Natural killer cell (primary cell): ENCODE measurements at regions not wholly inside any gene's neighbourhood (a gene's known extent, or its start where the extent isn't known, plus 50 kb on each side); places are given as distances from the start of the nearest gene placed in this dataset.
"Not testable (repeated sequence)": the region's sequence is repeated elsewhere in the genome, so short reads cannot be mapped to it uniquely, and the experiment has no call there.

Experiments
- ATAC-seq, 3 donors: fragments of 150-1000 bp in 2 of 3; fragments of 200-7000 bp in 1 of 3; cut with Tn5 transposase; 1 replicate in 1 of 3; 2 replicates in 2 of 3; pipeline ENCODE4 v1.10.0; 2021; ENCODE audit warnings: mild to moderate bottlenecking in 2 of 3, moderate library complexity in 2 of 3
- DNase-seq, 2 donors: peaks; one replicate each; pipeline versions ENCODE4 v3.0.0 to v3.0.0-alpha.2; 2013 to 2021; ENCODE audit warnings: mixed read lengths in 1 of 2
- H3K27ac ChIP-seq: one replicate; pipeline ENCODE4 v1.5.1; 2013; ENCODE audit warnings: mild to moderate bottlenecking, low read length
- H3K27me3 ChIP-seq: one replicate; pipeline ENCODE4 v1.6.1; 2013; ENCODE audit warnings: low read length; ENCODE audit not compliant: control insufficient read depth, insufficient read depth
- H3K36me3 ChIP-seq: one replicate; pipeline ENCODE4 v1.6.1; 2013; ENCODE audit warnings: low read length; ENCODE audit not compliant: control insufficient read depth, insufficient read depth
- H3K4me1 ChIP-seq: one replicate; pipeline ENCODE4 v1.6.1; 2013; ENCODE audit warnings: low read length; ENCODE audit not compliant: control insufficient read depth, insufficient read depth
- H3K4me3 ChIP-seq: one replicate; pipeline ENCODE4 v1.5.1; 2013; ENCODE audit warnings: low read length
- H3K9me3 ChIP-seq: one replicate; pipeline ENCODE4 v1.6.1; 2013; ENCODE audit warnings: low read length; ENCODE audit not compliant: control insufficient read depth, insufficient read depth
- H3K27ac Mint-ChIP-seq, 2 donors: one replicate each; pipeline ENCODE4 v1.8.0; 2022; ENCODE audit warnings: mild to moderate bottlenecking in 2 of 2, mixed read lengths in 2 of 2, moderate library complexity in 1 of 2
- H3K27me3 Mint-ChIP-seq, 2 donors: one replicate each; pipeline ENCODE4 v1.8.0; 2022; ENCODE audit warnings: low read depth in 2 of 2, mixed read lengths in 2 of 2
- H3K36me3 Mint-ChIP-seq: one replicate; pipeline ENCODE4 v1.8.0; 2022; ENCODE audit warnings: mixed read lengths
- H3K4me1 Mint-ChIP-seq, 2 donors: one replicate each; pipeline ENCODE4 v1.8.0; 2022; ENCODE audit warnings: mixed read lengths in 2 of 2
- H3K4me3 Mint-ChIP-seq: one replicate; pipeline ENCODE4 v1.8.0; 2022; ENCODE audit warnings: mild to moderate bottlenecking, moderate library complexity, mixed read lengths
- H3K9me3 Mint-ChIP-seq, 2 donors: one replicate each; pipeline ENCODE4 v1.8.0; 2022; ENCODE audit warnings: mixed read lengths in 2 of 2
- WGBS: methylation state at CpG from one replicate; pipeline ENCODE4 v1.1.7; 2013; ENCODE audit warnings: missing lambda C conversion rate; ENCODE audit not compliant: insufficient coverage; 5-methylcytosine and 5-hydroxymethylcytosine counted together
- intact Hi-C: fragments of 100-400 bp; cut with micrococcal nuclease; formaldehyde crosslinking; loops from one replicate; pipeline ENCODE4 v1.14.2; 2022
- TF ChIP-seq, protein P1 (sequence below): fragments of 200-600 bp; IDR thresholded peaks from one replicate; pipeline ENCODE4 v1.8.0; 2022; ENCODE audit warnings: antibody characterized with exemption

DNA sequence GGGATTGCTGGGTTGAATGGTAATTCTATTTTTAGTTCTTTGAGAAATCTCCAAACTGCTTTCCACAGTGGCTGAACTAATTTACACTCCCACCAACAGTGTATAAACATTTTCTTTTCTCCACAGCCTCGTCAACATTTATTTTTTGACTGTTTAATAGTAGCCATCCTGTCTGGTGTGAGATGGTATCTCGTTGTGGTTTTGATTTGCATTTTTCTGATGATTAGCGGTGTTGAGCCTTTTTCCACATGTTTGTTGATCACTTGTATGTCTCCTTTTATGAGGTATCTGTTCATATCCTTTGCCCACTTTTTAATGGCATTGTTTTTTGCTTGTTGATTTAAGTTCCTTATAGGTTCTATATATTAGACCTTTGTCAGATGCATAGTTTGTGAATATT lies 85.1 kb upstream of the SMAD3 start:
- 53% methylated on average over 2 of the region's 3 CpGs for WGBS
- H3K4me1 Mint-ChIP-seq, H3K4me1 ChIP-seq, H3K9me3 Mint-ChIP-seq, H3K36me3 ChIP-seq, H3K27me3 ChIP-seq, H3K9me3 ChIP-seq, H3K36me3 Mint-ChIP-seq, H3K4me3 ChIP-seq, DNase-seq, H3K27ac Mint-ChIP-seq, ATAC-seq, H3K27ac ChIP-seq, H3K4me3 Mint-ChIP-seq, intact Hi-C loops: not testable (repeated sequence)
- H3K27me3 Mint-ChIP-seq = peaks cover 14 to 30% of the 10 kb centered on the region in 2 donors

DNA sequence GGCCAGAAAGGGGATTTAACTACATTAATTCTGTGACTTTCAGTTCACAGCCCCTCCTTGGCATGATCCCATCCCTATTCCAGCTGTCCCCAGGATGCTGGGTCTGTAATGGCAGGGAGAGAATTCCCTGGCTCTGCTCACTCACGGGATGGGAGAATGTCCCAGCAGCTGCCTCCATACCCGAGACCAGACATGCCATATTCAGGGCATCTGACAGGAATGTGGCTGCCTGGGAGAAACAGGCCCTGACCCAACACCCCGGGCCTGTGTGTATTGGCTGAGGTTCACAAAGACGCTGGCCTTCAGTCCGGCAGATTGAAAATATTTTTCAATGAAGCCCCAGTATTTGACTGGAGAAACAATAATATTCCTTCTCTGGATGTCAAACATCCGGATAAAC lies 83.6 kb upstream of the SMAD3 start:
- Histone ChIP-seq H3K9me3 (no peaks in the 10 kb centered on the region), H3K27me3 (no peaks in the 10 kb centered on the region), H3K4me1 (no peaks in the 10 kb centered on the region), H3K36me3 (no peaks in the 10 kb centered on the region), H3K27ac (no peak overlapping the region), H3K4me3 (no peak overlapping the region)
- Mint-ChIP-seq H3K9me3 (peaks cover 0 to 4% of the 10 kb centered on the region in 2 donors), H3K4me1 (no peaks in the 10 kb centered on the region), H3K36me3 (no peaks in the 10 kb centered on the region), H3K27me3 (peaks cover 12 to 32% of the 10 kb centered on the region in 2 donors), H3K27ac (no peak overlapping the region), H3K4me3 (no peak overlapping the region)
- ATAC-seq (no peak), DNase-seq (no peak)
- intact Hi-C loops = no loop called here
- WGBS = 94% methylated on average over 6 of the region's 6 CpGs
- TF ChIP-seq, protein P1, sequence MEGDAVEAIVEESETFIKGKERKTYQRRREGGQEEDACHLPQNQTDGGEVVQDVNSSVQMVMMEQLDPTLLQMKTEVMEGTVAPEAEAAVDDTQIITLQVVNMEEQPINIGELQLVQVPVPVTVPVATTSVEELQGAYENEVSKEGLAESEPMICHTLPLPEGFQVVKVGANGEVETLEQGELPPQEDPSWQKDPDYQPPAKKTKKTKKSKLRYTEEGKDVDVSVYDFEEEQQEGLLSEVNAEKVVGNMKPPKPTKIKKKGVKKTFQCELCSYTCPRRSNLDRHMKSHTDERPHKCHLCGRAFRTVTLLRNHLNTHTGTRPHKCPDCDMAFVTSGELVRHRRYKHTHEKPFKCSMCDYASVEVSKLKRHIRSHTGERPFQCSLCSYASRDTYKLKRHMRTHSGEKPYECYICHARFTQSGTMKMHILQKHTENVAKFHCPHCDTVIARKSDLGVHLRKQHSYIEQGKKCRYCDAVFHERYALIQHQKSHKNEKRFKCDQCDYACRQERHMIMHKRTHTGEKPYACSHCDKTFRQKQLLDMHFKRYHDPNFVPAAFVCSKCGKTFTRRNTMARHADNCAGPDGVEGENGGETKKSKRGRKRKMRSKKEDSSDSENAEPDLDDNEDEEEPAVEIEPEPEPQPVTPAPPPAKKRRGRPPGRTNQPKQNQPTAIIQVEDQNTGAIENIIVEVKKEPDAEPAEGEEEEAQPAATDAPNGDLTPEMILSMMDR = no peak

DNA sequence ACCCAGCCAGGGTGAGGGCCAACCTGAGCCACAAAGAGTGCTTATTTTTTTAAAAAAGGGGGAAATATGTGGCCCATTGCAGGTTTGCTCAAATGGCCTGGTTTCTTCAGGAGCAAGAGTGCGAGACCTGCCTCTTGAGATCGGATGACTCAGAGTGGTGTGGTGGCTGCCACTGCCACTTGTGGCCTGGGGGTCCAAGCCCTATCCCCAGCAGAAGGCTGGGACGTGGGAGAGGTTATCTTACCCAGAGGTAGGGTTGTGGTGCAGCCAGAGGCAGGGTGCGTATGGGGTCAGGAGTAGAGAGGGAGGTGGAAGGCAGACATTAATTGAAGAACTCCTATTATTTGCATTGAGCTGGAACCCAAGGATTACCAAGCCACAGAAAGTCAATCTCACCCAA lies 83.2 kb upstream of the SMAD3 start:
- H3K4me3 ChIP-seq = no peak overlapping the region
- WGBS = 88% methylated on average over 3 of the region's 4 CpGs
- intact Hi-C loops = no loop called here
- no peaks in the 10 kb centered on the region for H3K9me3 ChIP-seq
- no peaks in the 10 kb centered on the region for H3K4me1 Mint-ChIP-seq
- DNase-seq = no peak
- no peaks in the 10 kb centered on the region for H3K36me3 ChIP-seq
- TF ChIP-seq, protein P1 = no peak
- peaks cover 12 to 32% of the 10 kb centered on the region in 2 donors for H3K27me3 Mint-ChIP-seq
- no peaks in the 10 kb centered on the region for H3K27me3 ChIP-seq
- no peak overlapping the region for H3K27ac ChIP-seq
- no peaks in the 10 kb centered on the region for H3K4me1 ChIP-seq
- H3K36me3 Mint-ChIP-seq = no peaks in the 10 kb centered on the region
- peaks cover 0 to 4% of the 10 kb centered on the region in 2 donors for H3K9me3 Mint-ChIP-seq
- no peak overlapping the region for H3K4me3 Mint-ChIP-seq
- no peak for ATAC-seq
- no peak overlapping the region for H3K27ac Mint-ChIP-seq

DNA sequence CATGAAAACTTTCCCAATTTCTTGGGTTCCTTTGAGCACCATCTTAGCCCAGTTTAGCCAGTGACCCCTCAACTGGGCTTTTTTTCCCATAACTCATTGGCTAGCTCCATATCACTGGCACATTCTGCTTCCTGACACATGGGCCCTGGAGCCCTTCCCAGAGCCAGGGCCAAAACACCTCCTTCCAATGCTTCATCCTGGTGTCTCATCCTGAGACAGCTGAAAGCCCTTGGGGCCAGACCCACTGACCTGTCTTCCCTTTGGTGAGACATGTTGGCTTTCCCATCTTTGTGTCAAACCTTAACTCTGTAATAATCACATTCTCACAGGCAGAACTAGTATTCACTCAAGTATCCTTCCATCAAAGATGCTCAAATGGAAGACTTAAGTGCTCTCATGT lies 82.6 kb upstream of the SMAD3 start:
- Histone ChIP-seq H3K4me1 (no peaks in the 10 kb centered on the region), H3K9me3 (no peaks in the 10 kb centered on the region), H3K27me3 (no peaks in the 10 kb centered on the region), H3K4me3 (no peak overlapping the region), H3K36me3 (no peaks in the 10 kb centered on the region), H3K27ac (no peak overlapping the region)
- Mint-ChIP-seq H3K9me3 (peaks cover 0 to 4% of the 10 kb centered on the region in 2 donors), H3K27me3 (peaks cover 12 to 32% of the 10 kb centered on the region in 2 donors), H3K36me3 (no peaks in the 10 kb centered on the region), H3K4me3 (no peak overlapping the region), H3K4me1 (no peaks in the 10 kb centered on the region), H3K27ac (no peak overlapping the region)
- intact Hi-C loops = no loop called here
- ATAC-seq (no peak), DNase-seq (no peak)
- TF ChIP-seq, protein P1 = no peak
